GM18505 (cell line): ENCODE measurements at regions not wholly inside any gene's neighbourhood (a gene's known extent, or its start where the extent isn't known, plus 50 kb on each side); places are given as distances from the start of the nearest gene placed in this dataset.

Source experiments
- ATAC-seq: cut with Tn5 transposase; IDR thresholded peaks from one replicate; pipeline ENCODE4 v1.9.1; 2021; ENCODE audit not compliant: unreplicated experiment
- POLR2A ChIP-seq: IDR thresholded peaks from 4 replicates; pipeline ENCODE4 v1.6.1; 2011; ENCODE audit warnings: borderline replicate concordance; ENCODE audit not compliant: insufficient read depth, insufficient read length; ENCODE audit errors: extremely low read depth

DNA sequence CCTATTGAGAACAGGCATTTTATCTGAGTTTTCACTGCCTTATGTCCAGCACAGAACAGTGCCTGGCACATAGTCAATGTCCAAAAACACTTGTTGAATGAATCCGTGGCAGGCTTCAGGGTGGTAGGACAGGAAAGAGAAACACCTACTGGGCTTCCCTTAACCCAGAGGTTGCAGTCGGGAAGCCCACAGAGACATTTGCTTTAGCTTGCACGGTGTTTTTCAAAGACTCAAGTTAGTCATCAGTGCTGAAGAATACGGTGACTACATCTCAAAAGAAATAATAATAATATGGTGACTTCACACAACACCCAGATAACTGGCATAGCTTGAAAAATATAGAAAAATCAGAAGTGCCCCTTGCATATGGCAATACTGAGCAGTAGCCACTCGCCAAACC lies 160.4 kb downstream of the CD83 start:
- no peak for ATAC-seq
- TF ChIP-seq POLR2A = no peak

DNA sequence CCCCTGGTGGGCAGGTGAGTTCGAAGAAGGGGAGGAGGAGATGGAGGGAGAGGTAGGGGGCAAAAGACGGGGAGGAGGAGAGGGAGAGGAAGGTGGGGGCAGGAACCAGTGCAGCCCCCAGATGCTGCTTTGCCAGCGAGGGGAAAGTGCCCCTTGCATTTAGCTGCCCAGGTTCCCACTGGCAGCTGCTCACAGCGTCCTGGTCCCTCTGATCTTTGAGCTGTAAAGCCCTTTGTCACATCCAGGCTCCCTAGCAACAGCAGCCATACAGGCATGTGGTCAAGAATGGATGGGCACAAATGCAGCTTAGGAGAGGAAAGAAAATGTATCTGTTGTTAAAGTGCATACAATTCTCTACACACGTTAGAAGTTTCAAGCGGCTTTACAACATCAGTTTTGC lies 160.9 kb downstream of the CD83 start:
- no peak for ATAC-seq
- TF ChIP-seq POLR2A = no peak

DNA sequence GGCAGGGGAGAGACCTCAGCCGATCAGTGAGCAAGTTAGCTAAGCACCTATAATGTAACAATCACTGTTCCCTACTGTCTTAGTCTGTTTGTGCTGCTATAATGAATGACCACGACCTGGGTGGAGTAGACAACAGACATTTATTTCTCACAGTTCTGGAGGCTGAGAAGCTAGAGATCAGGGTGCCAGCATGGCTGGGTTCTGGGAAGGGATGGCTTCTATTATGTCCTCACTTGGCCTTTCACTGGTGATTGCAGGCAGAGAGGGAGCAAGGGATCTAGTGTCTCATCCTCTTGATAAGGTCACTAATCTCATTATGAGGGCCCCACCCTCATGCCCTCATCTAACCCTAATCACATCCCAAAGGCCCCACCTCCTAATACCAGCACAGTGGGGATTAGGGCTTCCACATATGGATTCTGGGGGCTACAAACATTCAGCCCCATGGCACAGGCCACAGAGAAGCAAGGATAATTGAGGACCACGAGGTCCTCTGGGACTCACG lies 162.5 kb downstream of the CD83 start:
- TF ChIP-seq POLR2A = no peak

DNA sequence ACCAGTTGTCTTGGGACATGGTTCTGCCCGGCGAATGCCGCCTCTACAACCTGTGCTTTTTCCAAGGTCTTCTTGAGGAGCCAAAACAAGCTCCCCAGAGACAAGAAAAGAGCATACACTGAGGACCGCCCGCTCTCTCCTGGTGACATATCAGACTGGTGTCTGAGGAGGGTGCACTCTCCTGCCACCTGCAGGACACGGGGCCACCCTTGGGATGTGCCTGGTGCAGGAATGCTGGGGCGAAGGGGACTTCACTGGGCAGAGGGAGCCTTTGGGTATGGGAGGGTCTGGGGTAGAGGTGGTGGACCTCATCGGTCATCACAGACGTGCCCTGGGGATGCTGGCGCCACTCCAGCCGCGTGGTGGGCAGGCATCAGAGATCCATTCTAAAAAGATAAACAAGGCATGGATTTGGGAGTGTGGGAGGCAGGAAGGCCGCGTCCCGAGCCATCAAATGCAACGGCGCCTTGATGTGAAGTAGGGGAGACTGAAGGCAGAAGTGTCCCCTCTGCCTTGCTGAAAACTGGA lies 163.3 kb downstream of the CD83 start:
- no peak for TF ChIP-seq POLR2A
- no peak for ATAC-seq

More for the DNA sequence above, 162.5 kb downstream of the CD83 start:
- ATAC-seq = no peak

DNA sequence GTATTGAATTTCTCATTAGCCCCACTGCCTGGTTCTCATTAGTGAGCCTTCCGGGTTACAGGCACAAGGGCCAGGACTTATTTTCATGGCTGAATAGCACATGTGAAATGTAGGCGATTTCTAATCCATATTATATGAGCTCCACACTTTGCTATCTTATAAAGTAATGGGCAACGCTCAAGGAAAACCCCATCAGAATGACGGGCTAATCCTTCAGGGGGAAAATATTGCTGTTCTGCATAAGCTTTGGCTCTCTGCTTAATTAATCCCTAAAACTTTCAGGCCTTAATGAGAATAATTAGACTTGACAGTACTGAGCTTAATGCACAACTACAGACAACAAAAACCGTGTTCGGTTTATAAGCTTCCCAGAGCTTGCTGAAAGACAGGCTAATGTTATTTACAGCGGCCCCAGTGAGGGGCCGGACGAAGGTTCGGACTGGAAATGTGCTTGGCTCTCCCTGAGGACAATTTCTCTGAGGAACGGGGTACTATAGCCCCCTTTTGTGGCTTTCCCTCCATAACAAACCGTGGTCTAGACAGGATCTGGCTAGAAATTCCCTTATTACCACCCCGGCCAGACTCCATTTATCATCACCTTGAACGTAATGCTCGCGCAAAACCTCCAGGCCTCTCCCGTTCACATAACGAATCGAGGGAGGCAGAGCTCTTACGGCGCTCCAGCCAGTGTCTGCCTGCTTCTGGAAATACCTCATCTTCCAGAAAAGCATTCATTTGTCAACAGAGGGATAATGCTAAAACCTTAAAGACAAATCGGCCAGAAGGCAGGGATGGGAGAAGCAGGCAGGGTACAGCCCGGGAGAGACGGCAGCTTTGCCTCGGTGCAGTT lies 164.5 kb downstream of the CD83 start:
- TF ChIP-seq POLR2A = no peak
- no peak for ATAC-seq

DNA sequence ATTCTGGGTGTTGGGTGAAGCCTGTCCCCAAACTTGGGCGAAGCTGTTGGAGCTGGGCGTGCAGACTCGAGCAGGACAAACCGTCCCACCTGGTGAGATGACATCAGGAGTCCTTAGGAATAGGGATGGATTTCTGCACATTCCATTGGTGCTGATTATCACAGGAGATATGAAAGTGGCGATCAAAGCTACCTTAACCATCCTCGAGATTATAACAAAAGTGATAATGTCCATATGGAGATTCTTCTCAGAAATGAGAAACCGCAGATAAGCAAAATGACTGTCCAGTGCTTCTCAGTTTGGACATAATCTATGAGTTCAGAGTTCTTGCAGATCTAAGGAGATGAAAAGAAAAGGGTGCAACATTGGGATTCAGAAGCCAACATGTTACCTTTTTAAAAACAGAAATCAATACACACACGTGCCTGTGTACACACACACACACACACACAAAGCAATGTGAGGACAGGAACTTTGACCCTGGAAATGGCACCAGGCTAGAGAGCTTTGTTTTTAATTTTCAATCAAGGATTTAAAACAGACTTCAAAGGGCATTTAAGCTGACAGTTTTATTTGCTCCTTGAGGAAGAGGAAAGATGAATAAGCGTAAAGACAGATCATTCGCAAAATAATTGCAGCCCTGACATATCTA lies 165.4 kb downstream of the CD83 start:
- TF ChIP-seq POLR2A = no peak
- ATAC-seq = no peak

DNA sequence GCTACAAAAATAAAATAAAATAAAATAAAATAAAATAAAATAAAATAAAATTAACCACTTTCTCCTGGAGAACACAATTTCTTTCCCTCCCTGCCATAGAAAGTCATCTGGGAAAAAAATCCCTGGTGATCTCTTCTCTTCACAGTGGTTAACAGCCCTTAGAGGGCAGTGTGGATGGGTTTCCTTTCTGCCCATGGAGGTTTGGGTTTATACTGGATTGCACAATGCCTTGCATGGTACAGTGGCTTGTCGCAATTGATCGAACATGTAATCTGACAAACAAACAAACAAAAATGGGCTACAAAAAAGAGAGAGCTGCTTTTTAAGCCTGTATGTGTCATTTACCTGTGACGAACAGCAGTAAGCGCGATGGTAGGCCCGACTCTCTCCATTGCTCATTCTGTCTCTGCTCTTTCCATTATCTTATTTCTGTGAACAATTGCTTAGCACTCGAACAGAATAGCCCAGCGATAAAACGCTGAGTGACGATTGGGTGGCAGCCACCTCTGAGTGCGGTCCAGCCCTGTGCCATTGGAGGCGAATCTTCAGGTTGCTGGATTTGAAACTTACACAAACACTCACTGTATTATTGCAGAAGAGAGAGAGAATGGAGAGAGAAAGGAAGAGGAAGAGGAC lies 166.1 kb downstream of the CD83 start:
- no peak for TF ChIP-seq POLR2A
- ATAC-seq = no peak

DNA sequence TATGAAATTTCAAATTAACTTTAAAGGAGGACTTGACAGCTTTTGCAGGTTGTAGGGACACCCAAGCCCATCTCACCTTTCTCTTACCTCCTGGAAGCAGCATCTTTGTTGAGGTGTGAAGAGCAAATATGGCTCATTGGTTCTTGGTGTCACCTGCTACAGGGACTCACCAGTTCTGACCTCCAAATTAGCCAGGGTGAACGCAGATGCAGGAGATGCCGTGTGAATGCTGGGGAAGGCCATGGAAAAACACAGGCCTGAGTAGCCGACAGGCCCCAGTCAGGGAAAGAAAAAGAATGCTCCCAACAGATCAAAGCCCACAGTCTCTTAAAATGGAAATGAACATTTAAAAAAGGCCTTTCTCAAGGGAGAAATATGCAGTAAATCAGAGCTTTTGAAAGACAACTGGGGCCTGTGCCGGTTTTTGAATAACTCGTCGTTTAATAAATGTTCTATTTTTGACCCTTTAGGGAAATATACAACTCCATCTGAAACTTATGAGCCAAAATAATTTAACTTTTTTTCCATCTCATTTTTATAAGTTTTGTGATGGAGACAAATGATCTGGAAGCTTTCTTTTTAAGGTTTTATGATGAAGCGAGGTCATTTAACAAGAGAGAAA lies 167.5 kb downstream of the CD83 start:
- no peak for ATAC-seq
- no peak for TF ChIP-seq POLR2A

DNA sequence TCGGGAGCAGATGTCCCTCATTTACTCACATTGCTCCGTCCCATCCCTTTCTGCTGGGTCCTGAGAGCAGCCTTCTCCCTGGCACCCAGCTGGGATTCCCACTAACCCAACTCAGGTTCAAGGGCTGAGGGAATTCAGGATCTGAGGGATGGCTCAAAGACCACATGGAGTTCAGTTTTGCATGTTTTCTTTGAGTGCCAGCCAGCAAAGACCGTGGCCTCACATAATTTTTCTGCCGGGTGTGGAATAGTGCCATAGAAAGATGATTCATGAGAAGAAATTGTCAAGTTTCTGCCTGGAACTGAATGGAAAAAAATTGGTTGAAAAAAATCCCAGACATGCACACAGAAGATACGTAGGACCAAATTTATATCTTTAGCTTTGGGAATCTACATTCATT lies 168.6 kb downstream of the CD83 start:
- no peak for ATAC-seq
- no peak for TF ChIP-seq POLR2A

DNA sequence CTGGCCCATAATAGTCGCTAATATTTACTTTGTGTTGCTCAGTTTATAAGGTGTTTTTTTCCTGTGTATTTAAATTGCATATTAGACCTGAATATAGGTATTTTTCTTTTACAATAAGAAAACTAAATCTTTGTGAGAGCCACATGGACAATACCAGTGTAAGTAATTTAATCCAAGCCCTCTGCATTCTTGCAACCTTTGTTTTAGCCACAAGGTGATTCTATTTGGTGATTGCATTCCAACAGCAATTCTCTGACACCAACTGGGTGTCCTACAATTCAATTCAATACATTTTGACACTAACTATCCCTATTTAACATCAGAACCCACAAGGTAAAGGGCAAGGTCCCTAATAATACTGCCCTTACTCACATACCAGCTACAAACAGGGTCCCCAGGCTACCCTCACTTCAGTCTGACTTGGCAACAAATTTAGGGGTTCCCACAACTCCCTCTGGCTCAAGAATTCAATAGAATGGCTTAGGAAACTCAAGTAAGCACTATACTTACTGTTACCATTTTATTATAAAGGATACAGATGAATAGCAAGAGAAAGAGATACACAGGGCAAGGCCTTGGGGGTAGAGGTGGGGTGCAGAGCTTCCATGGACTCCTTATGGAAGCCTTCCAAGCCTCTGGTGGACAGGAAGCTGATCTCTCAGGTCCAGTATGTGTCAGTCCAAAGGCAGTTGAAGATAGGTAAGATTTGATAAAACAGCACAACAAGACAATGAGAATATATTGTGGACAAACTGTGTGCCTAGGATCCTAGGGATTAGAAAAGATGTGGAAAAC lies 169.3 kb downstream of the CD83 start:
- TF ChIP-seq POLR2A = no peak
- no peak for ATAC-seq

DNA sequence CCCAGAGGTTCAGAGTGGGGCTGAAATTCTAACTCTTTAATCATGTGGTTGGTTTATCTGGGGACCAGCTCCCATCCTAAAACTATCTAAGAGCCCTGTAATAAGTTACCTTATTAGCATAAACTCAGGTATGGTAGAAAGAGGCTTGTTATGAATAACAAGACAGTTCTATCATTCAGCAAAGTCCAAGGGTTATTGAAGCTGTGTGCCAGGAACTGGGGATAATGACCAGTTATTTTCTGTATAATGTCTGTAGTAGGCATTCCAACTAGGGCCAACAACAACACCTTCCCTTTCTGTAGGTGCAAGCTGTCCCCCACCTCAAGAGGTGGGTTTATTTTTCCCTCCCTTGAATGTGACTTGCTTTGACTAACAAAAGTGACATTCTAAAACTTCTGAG lies 170.1 kb downstream of the CD83 start:
- no peak for TF ChIP-seq POLR2A
- no peak for ATAC-seq

DNA sequence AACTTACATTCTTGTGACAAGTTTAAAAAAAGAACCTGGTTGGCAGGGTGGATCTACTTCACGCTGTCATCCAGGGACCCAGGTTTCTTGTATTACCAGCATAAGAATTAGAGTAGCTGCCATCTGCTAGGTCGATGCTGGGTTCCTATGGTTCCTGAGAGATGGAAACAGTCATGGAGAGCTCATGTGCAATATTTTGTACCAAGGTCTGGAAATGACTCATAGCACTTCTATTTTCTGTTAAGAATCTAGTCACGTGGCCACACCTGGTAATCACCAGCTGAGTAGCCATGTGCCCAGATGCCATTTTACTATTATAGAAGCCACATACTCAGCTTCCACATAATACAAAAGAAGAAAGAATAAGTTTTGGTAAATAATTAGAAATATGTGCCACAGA lies 171.3 kb downstream of the CD83 start:
- TF ChIP-seq POLR2A = no peak
- ATAC-seq = no peak

DNA sequence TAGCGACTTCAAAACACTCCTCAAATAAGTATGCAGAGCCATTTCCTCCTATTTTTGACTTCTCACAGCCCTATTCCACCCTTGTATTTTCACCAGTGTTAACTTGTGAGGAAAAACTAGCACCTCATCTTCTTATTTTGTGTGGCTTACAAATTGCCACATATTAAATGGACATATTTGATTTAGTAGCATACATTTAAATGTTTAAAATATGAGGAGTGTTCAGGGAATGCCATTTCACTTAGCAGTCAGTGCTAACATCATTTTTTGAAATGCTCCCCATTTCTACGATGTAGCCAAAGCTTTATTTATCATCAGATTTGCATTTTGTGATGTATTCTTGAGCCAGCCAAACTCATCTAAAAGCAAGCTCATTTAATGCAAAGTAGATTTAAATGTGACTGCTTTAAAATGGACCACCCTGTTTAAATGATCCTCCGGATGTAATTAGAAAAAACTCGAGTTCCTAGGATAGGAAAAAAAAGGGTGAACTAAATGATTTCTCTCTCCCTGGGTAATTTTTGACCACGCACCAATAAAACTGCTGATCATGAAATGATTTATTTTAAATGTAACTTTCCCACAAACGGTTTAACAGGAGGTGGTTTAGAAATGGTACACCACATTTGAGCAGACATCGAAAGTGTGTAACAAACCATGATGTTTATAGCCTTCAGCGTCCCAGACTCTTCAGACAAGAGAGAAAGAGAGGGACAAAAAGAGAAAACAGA lies 172.6 kb downstream of the CD83 start:
- ATAC-seq = no peak
- TF ChIP-seq POLR2A = no peak
